Tongue (tissue), 1 donor: ENCODE measurements at regions not wholly inside any gene's neighbourhood (a gene's known extent, or its start where the extent isn't known, plus 50 kb on each side); places are given as distances from the start of the nearest gene placed in this dataset.

Experiments used
- DNase-seq: peaks from one replicate; pipeline ENCODE4 v3.0.0-alpha.2; 2015

DNA sequence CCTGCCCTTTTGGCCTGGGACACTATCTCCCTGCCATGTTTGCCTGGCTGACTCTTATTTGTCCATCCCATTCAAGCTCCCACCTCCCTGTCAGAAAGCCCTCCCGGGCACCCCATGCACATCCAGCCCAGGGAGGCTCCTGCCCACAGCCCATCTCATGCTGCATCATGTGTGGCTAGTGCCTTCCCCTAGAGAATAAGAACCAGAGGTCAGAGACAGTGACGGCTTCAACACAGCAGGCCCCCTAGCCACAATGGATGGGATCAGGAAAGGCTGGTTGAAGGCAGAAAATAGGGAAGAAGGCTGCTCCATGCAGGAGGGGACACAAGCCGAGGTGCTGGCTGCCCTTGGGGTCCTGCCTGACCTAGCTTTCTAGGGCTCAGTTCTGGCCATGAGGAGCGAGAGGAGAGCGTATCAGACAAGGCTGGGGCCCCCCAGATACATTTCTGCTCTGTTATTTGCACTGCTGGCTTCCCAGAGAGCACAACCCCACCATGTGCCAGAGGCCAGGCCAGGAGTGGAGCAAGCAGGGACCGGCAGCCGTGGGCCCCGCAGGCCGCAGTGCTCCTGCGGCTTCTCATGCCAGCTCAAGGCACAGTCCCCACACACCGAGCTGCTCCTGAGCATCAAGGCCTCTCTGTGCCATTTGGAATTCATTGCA, 161.1 kb upstream of the ZMIZ1 start:
- DNase-seq, result no peak

GRCh38 chr10:78909221-78909620, 159.5 kb upstream of the ZMIZ1 start:
- DNase-seq, result no peak

DNA sequence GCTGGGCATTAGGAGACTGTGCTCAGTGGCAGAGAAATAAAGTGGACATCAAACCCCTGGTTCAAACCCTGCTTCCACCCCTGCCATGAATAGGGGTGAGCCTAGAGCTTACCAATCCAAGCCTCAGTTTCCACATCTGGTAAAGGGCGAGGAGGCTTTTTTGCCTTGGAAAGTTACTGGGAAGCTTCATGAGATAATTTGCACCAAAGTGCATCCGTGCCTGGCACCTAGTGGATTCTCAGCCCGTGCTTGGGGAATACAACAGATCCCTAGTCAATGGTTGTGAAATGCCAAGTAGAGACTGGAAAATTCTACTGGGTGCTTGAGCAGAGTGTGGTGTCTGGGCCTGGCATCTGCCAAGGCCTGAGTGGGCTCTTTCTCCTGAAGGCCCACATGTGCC, 158.7 kb upstream of the ZMIZ1 start:
- no peak for DNase-seq

DNA sequence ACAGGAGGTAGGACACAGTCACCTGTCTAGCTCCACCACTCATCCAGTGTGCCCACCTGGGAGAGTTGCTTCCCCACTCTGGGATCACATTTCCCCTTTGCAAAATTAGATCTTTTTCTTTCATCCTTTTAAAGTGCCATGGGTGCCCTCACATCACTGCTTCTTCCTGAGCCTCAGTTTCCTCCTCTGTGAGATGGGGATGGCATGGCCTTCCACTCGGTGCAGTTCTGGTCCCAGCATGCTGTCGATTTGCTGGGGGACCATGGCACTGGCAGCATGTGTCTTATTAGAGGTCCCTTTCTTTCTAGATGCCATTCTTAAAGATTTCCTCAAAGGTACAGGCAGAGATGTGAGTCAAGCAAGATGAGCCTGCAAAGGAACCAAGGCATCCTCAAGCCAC, 158.3 kb upstream of the ZMIZ1 start:
- DNase-seq, result no peak

GRCh38 chr10:78910886-78911285, 157.9 kb upstream of the ZMIZ1 start:
- no peak for DNase-seq

DNA sequence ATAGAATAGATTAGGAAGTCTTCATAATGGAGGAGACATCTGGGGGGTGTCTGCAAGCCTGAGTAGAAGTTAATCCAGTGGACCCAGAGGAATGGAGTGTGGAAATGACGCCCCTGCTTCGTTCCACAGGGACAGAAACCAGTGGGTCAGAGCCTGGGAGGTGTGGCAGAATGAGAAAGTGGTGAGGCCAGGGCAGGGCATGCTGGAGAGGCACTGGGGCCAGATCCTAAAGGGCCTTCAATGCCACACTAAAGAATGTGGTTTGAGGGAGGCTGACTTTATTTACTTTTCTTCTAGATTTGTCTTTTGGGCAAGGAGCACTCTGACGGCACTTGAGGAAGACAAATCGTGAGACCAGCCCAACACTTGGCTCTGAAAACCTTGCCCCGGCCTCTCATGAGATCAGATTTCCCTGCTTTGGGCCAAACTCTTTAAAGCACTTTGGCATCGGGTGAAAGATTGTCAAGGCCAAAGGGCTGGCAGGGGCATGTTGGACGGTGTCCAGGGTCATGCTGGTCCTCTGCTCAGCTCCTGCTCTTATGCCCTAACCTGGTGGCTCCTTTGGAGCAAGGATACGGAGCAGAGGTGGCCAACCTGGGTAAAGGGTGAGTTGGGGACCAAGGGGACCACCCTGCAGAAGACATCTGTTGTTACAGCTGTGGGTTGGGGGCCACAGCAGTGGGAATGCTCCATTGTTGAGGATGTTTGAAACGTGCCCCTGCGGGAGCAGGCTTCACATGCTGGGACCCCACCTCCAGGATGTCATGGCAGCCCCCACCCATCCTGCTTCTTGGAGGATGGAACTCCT, 157.0 kb upstream of the ZMIZ1 start:
- peak; percentile 66 for DNase-seq

GRCh38 chr10:78912361-78913218, 156.2 kb upstream of the ZMIZ1 start:
- DNase-seq, result no peak

DNA sequence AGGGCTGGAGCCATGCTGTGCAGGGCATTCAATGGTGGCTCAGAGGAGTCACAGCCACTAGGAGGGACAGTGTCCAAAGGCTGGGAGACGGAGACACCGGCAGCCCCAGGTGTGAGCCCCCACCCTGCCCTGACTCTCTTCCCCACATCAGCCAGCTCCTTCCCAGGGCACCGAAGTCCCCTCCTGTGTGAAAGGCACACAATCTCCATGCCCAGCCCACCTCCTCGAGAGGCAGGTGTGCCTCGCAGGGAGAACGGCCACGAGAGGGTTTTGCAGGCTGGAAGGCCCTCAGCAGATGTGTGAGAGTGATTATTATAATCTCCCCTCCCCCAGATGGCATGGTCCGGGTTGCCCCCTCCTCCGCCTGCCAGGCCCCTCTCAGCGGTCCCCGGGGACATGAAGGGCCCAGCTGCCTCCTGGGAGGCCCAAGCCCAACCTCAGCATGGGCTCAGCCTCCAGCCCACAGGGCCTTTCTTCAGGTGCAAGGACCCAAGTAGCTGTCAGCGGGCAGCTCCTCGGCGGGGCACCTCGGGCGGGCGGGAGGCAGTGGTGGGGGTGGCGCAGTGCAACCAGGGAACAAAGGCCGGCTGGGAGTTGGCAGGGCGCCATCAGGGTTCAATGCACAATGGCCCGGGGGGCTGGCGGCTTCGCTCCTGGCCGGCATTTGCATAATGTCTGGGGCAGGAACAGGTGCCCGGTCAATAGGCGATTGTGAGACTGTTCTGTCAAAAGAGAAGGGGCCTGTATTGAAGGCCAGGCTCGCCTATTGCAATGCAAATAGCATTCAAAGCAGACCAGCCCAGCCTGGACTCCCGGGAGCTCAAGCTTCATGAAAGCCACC, 155.3 kb upstream of the ZMIZ1 start:
- peak; percentile 67 for DNase-seq

GRCh38 chr10:78914060-78914378, 154.7 kb upstream of the ZMIZ1 start:
- no peak for DNase-seq

DNA sequence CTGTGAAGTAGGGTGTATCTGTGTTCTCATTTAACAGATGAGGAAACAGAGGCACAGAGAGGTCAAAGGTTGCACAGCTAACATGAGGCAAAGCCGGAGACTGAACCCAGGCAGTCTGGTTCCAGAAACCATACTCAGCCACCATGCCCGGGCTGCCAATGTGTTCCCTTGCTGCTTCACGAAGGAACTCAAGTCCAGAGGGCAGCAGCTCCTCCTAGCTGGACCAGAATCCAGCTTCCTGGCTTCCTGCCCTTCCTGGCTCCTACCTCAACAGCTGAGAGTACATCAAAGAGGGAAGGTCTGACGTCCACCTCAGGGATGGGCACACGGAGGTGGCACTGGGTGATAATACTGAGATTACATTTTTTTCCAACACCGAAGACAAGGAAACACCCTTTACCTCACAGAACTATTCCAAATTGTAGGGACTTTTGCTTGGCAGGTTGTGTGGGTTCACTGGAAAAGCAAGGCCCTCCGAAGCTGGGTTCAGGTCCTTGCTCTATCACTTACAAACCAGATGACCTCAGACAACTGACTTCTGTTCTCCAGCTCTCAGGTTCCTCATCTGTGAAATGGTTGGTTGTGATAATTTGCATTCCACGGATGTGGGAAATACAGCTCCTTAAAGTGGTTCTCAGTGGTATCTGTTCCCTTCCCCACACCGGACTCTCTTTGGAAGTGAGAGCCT, 154.1 kb upstream of the ZMIZ1 start:
- DNase-seq, result no peak

GRCh38 chr10:78915190-78915518, 153.6 kb upstream of the ZMIZ1 start:
- no peak for DNase-seq

GRCh38 chr10:78916227-78916626, 152.5 kb upstream of the ZMIZ1 start:
- DNase-seq, result no peak

- DNase-seq, result no peak
These were observed 149.4 kb upstream of the ZMIZ1 start for GRCh38 chr10:78919181-78919966.

- no peak for DNase-seq
These were observed 148.8 kb upstream of the ZMIZ1 start for GRCh38 chr10:78920011-78920410.

DNA sequence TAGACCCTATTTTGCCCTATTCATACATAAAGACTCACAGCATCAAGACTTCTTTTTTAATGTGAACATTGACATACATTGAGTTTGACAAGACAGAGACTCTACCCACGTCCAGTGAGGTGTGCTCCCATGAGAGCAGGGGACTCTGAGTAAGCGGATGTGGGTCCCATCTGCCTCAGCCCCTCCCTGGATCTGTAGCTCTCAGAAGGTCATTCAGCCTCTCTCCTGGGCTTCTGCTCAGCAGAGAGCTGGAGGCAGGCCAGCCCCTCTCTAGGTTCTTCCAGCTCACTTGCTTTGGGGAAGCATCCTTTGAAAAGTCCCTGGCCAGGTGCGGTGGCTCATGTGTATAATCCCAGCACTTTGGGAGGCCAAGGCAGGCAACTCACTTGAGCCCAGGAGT, 146.9 kb upstream of the ZMIZ1 start:
- peak; percentile 19 for DNase-seq

- no peak for DNase-seq
These were observed 145.0 kb upstream of the ZMIZ1 start for GRCh38 chr10:78923647-78924318.

GRCh38 chr10:78924319-78925003, 144.3 kb upstream of the ZMIZ1 start:
- no peak for DNase-seq

DNA sequence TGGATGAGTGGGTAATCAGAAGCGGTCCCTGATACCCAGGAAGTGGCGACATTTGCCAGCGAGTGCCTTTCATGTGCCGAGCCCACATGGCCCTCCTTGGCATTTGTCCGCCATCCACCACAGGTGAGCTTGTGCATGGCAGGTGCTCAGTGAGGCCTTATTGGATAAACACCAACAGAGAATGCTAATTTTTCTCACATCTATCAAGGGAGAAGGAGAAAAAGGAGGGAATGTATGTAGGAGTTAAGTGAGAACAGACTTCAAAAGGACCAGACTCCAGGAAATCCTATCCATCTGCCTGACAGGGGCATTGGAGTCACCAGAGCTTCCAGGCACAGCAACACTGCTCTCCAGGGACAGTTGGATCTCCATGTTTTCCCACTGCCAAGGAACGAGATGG, 143.5 kb upstream of the ZMIZ1 start:
- DNase-seq, result no peak

DNA sequence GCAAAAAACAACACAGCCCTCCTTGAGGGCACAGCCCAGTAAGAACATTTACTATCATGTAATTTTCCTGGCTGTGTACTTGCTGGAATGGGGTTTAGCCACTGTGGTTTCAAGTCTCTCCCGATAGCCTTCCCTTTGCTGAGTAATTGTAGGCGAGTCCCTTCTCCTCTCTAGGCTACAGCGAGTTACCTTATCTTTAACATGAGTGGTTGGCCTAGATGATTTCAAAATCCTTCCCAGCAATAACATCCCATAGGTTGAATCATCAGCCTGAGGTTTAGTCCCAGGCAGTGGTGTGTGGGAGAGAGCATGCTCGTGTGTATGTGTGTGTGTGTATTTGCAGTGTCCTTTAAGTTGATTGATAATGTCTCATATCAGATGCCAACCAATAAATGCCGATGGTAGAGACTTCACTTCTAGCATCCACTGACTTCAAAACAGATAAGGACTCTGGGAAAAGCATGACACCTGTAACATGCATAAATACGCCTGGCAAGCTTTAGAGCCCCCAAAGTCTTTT, 142.9 kb upstream of the ZMIZ1 start:
- DNase-seq, result no peak
